HG03442 (cell line): ENCODE measurements at regions not wholly inside any gene's neighbourhood (a gene's known extent, or its start where the extent isn't known, plus 50 kb on each side); places are given as distances from the start of the nearest gene placed in this dataset.

Experiments
- ATAC-seq: cut with Tn5 transposase; IDR thresholded peaks from one replicate; pipeline ENCODE4 v1.9.1; 2021; ENCODE audit warnings: mild to moderate bottlenecking, moderate library complexity; ENCODE audit not compliant: unreplicated experiment

DNA sequence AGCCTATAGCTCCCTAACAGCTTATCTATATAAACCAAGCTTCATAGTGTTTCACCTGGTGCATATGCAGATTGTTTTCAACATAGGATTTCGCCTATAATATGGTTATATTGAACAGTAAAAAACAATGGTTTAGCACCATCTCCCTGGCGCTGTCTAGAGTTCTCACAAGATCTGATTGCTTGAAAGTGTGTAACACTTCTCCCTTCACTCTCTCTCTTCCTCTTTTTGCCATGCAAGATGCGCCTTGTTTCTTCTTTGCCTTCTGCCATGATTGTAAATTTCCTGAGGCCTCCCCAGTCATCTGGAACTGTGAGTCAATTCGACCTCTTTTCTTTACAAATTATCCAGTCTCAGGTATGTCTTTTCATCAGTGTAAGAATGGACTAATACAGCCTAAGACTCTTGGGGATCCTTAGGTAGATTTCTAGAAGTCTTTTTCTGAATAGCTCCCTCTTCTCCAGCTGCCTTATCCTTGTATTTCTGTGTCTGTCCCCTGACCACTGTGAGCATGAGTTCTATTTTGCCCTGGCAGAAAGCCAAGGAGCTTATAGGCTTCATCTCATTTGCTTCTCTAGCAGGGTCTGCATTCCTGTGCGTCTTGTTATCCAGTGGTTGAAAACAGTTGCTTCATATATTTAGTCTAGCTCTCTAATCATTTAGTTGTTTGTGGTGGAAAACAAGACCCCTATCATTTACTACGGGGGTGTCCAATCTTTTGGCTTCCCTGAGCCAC is 401.6 kb downstream of the GPD2 start:
- no peak for ATAC-seq

GRCh38 chr2:156841321-156841720 is 405.1 kb downstream of the GPD2 start:
- ATAC-seq: peak; percentile 65

DNA sequence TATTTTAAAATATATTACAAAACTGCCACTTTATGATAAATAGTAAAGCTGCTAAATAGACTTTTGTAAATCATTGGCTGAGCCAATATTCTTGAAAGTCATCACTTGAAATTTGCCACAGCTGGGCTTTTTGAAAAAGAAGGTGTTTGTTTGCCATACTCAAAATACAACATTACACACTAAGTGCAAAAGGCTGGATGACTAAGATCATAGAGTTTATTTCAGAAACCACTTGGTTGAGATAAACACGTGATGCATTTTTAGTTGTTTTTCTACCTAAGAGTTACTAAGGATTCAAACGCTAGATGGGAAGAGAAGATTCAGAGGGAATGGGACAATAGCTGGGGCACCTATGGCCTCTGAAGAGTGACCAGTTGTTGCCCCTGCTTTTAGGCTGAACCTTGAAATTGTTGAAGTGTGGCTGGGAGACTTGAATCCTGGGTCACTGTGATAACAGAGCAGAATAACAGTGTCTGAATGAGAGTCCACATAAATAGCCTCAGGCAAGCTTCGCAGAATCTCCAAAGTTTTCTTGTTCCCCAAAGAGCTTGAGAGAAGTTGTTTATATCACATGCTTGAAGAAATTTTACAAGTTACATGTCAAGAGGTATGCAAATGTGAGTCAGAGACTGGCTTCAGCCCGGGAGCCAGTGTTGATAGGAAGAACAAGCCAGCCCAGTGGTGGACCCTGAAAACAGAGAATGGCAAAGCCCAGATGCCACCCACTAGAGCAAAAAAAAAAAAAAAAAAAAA is 409.8 kb downstream of the GPD2 start:
- no peak for ATAC-seq

GRCh38 chr2:156852210-156852609 is 405.3 kb upstream of the GALNT5 start:
- ATAC-seq: no peak

- no peak for ATAC-seq
Measured at GRCh38 chr2:156852681-156853080, 404.8 kb upstream of the GALNT5 start.

- ATAC-seq: no peak
Measured at GRCh38 chr2:156864325-156864724, 393.2 kb upstream of the GALNT5 start.

DNA sequence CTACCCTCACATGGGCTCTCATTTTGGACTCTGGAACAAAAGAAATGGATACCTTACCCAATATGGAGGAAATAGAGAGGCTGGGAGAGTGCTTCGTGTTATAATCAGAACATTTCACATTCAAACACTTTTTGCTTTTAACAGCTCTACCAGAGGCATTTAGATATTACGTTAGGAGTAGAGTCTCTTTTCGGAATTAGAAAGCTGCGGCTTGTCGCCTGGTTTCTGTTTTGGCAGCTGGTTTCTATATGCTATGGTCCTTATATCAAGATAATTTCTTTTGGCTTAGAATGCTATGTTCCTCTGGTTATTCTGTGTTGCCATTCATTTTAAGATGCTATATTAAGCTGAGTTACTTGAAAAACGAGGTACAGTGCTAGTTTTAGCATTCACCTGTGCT is 392.8 kb upstream of the GALNT5 start:
- ATAC-seq: no peak

DNA sequence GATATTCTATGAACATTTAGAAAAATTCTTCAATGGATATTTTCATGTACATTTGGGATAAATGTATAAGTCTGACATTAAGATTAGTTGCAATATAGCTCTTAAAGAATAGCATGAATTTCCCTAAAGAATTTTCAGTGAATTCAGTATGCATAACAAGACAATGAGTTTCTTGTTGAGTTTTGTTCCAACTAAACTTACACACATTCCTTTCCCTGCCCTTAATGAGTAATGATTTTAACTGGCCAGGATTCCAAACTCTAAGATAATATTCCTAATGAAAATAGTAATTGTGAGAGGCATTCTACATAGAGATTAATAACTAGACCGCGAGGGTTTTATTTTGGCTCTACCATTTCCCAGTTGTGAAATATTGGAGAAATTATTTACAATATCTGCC is 390.3 kb upstream of the GALNT5 start:
- ATAC-seq: no peak

GRCh38 chr2:156874707-156875106 is 382.8 kb upstream of the GALNT5 start:
- ATAC-seq: no peak

- ATAC-seq: no peak
Measured at GRCh38 chr2:156883804-156884203, 373.7 kb upstream of the GALNT5 start.

DNA sequence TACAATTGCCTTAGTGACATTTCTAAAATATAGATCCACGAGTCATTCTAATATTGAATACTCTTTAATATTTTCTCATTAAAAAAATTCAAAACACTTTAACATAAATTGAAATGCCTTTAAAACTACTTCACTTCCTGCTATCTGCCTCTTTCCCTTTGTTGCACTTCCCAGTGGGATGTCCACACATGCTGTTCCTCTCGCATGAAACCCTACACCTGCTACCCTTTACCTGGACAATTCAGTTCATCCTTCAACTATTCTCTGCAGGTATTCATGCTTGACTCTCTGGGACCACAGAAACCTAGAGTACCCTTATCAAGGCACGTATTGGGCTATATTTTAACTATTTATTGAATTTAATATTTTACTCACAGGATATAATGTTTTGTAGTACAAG is 373.3 kb upstream of the GALNT5 start:
- ATAC-seq: no peak

DNA sequence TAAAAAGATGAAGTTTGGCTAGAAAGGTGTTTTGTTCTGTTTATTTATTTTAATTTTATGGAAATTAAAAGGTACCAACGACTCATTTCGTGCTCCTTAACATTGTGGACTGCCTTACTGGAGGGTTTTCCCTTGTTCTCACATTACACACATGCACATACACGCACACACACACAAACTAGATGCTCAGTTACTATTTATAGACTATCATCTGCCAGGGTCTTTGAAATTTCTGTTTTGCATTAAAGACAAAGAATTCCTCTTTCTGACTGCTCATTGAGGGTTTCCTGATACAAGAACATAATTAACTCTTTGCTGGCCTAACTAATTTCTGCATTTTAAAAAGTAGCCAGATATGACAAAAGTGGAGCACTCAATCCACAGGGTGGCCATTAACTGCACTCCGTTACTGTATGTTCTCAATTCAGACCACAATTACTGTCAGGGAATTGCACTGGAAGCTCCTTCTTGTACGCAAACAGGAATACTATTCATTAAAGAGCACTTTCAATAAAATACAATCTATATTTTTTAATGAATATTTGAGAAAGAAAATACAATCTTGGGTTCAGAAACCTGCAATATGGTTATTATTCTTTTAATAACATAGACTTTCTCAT is 366.9 kb upstream of the GALNT5 start:
- ATAC-seq: no peak

DNA sequence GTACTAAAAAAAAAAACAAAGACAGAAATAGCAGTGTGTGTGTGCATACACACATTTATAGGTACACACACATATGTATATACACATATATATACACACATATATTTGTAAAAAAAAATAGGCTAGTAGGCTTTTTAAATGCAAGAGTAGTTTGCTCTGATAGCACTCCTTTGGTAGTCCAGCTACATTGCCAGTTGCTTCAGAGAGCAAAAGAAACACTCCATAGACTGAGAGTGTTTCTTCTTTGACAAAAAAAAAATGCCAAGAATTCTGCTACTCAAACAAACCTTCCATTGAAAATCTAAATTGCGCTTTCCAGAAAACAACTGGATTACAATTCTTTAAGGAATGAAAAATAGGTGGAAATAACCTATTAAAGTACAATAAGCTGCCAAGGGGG is 365.9 kb upstream of the GALNT5 start:
- ATAC-seq: no peak

GRCh38 chr2:156892467-156893281 is 364.8 kb upstream of the GALNT5 start:
- peak; percentile 42 for ATAC-seq

DNA sequence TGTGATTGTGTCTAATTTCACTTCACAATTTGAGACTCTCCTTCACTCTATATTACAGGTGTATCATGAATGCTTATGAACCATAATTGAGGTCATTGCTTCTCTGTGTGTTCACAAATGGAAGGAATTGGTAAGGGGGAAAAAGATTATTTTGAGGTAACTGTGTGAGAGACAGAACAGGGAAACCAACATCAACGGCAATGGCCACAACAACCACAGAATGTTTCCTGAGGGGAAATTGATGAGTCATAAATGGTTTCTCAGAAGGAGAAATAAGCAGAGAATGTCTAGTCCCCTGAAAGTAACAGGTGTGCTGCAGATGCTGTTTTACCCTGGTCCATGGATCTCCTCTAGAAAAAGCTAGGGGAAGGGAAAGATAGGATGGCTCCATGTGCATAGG is 361.2 kb upstream of the GALNT5 start:
- ATAC-seq: peak; percentile 98

DNA sequence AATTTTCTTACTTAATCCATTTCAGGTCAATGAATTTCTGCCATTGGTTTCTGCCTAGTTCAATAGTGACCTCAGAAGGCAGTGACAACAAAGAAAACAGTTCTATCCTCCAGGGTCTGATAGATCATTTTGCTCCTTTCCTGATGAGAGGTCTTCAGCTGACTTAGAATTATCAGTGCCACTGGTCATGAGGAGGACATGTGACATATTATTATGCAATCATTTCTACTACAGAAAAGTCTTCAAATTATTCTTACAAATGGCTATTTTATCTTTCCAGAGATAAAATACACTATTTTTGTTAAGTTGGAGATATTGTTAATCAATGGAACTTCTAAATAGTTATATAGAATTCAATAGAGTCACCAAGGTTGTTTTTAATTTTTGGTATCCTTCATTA is 360.0 kb upstream of the GALNT5 start:
- no peak for ATAC-seq

DNA sequence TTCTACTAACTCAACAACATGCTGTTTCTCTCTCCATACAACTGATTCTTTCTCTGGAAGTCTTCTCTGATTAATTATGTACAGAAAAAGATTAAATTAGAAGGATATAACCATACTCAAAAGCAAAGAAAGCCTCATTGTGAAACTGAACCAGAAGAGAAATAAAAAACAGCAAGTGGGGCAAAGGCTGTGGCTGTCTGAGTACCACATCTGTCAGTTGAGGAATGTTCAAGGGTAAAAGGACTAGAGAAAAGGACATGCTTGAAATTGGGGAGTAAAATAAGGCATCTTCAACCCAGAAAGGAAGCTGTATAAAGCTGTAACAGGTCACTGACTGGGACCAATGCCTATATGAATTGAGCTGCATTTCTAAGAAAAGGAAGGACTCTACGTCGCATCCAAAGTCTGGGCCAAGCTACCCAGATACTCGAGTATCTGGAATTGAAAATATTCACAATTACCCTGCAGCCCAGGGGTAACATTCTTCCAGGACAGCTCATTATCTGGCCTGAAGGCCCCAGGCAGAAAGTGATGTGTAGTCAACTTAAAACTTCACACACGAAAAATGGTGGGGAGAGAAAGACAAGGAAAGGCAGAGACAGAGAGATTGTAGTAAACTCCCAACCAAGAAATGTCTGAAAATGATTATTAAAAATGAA is 356.0 kb upstream of the GALNT5 start:
- ATAC-seq: no peak

DNA sequence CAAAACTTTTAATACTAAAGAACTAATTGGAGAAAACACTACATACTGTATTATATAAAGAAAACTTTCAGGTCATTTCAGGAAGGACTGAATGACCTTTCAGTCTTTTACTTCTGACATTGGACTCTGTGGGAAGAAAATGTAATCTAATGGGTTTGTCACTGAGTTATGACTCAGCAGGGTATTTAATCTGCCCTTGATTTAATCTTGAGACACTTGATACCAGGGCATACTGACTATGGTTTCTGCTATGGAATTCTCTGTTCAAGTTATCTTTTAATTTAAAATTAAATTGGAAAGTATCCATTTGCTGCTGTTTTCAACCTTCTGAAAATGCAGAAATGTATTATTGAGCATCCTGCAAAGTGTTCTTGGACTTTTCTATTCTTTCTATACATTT is 354.2 kb upstream of the GALNT5 start:
- ATAC-seq: no peak

GRCh38 chr2:156907806-156908205 is 349.7 kb upstream of the GALNT5 start:
- ATAC-seq: peak; percentile 48

GRCh38 chr2:156908825-156909224 is 348.7 kb upstream of the GALNT5 start:
- ATAC-seq: peak; percentile 89

DNA sequence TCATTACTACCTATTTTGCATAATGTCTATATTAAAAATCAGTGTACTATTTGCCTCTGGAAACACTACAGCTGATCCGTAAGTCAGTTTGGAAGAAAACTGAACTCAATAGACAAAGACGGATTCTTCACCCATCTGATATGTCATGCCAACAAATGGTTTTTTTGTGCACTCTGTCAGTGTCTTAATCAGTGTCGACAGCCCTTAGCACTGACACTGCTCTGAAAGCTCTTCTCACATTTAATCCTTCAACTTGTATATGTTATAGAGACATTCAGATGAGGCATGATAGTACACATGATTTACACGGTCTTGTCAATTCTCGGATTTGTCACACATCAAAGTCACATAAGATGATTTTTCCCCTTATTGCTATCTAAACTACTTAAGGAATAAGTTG is 347.5 kb upstream of the GALNT5 start:
- no peak for ATAC-seq
